Kidney (tissue), 13 donors: ENCODE measurements at regions not wholly inside any gene's neighbourhood (a gene's known extent, or its start where the extent isn't known, plus 50 kb on each side); places are given as distances from the start of the nearest gene placed in this dataset.
"Not testable (repeated sequence)": the region's sequence is repeated elsewhere in the genome, so short reads cannot be mapped to it uniquely, and the experiment has no call there.

Experiments used
- DNase-seq, 5 donors: peaks; one replicate each; pipeline ENCODE4 v3.0.0-alpha.2; 2013 to 2020
- FAIRE-seq: peaks from 2 replicates; lab custom pipeline; 2012; peaks lifted over from hg19 to GRCh38; lab: Jason Lieb, UNC
- H3K27ac ChIP-seq, 2 donors: one replicate each; pipeline ENCODE4 v1.7.0; 2013; ENCODE audit warnings: low read depth in 2 of 2, low read length in 2 of 2, inconsistent platforms in 1 of 2
- H3K27me3 ChIP-seq: one replicate; pipeline ENCODE4 v1.7.1; 2013; ENCODE audit warnings: low read length, inconsistent platforms; ENCODE audit not compliant: control insufficient read depth, insufficient read depth
- H3K36me3 ChIP-seq, 3 donors: one replicate each; pipeline versions ENCODE4 v1.7.0 to v1.7.1; 2013; ENCODE audit warnings: low read length in 3 of 3, control low read depth in 1 of 3, inconsistent platforms in 1 of 3; ENCODE audit not compliant: insufficient read depth in 3 of 3, control insufficient read depth in 2 of 3
- H3K4me1 ChIP-seq, 3 donors: one replicate each; pipeline versions ENCODE4 v1.7.0 to v1.7.1; 2013; ENCODE audit warnings: low read length in 3 of 3, inconsistent platforms in 1 of 3, low read depth in 1 of 3; ENCODE audit not compliant: control insufficient read depth in 2 of 3, insufficient read depth in 2 of 3
- H3K4me3 ChIP-seq, 3 donors: one replicate each; pipeline versions ENCODE4 v1.7.0 to v1.8.1; 2013; ENCODE audit warnings: low read length in 3 of 3, control low read depth in 1 of 3, inconsistent platforms in 1 of 3
- H3K9ac ChIP-seq, 3 donors: one replicate each; pipeline versions ENCODE4 v1.7.0 to v1.7.1; 2013; ENCODE audit warnings: low read length in 3 of 3, control low read depth in 1 of 3, inconsistent platforms in 1 of 3
- H3K9me3 ChIP-seq, 3 donors: one replicate each; pipeline versions ENCODE4 v1.7.0 to v1.7.1; 2013; ENCODE audit warnings: low read length in 3 of 3, control low read depth in 1 of 3, inconsistent platforms in 1 of 3; ENCODE audit not compliant: control insufficient read depth in 2 of 3, insufficient read depth in 1 of 3
- CTCF ChIP-seq: IDR thresholded peaks from 3 replicates; pipeline ENCODE4 v1.5.1; 2012; ENCODE audit warnings: mild to moderate bottlenecking, moderate library complexity, borderline replicate concordance; ENCODE audit not compliant: insufficient read depth; ENCODE audit errors: extremely low read depth
- intact Hi-C: fragments of 100-400 bp; cut with DNase I; formaldehyde crosslinking; loops from one replicate; pipeline ENCODE4 v1.11.1; 2022
- donor health status: control.
- donor health status: control.
- donor health status: control.
- donor health status: control.
- donor health status: control.
- donor health status: DM: yes; HTN: yes; CAD: no.
- donor health status: Normal renal cell carcinoma (clear cell type).

GRCh38 chr7:114140561-114140960 is 221.8 kb upstream of the PPP1R3A start:
- DNase-seq (no peak), FAIRE-seq (no peak)
- H3K27ac ChIP-seq: no peak overlapping the region
- no peak overlapping the region for H3K9ac ChIP-seq
- no peaks in the 10 kb centered on the region for H3K27me3 ChIP-seq
- H3K36me3 ChIP-seq: no peaks in the 10 kb centered on the region
- intact Hi-C loops: no loop called here
- no peaks in the 10 kb centered on the region for H3K4me1 ChIP-seq
- H3K4me3 ChIP-seq: no peak overlapping the region
- H3K9me3 ChIP-seq: no peaks in the 10 kb centered on the region
- no peak for TF ChIP-seq CTCF

- H3K9me3 ChIP-seq, H3K4me3 ChIP-seq, intact Hi-C loops, H3K4me1 ChIP-seq, DNase-seq, H3K36me3 ChIP-seq, H3K9ac ChIP-seq, H3K27me3 ChIP-seq, FAIRE-seq, H3K27ac ChIP-seq: not testable (repeated sequence)
Measured at GRCh38 chr7:114139690-114140089, 220.9 kb upstream of the PPP1R3A start.

- Histone ChIP-seq H3K4me3 (no peak overlapping the region), H3K27ac (no peak overlapping the region), H3K36me3 (no peaks in the 10 kb centered on the region), H3K9me3 (no peaks in the 10 kb centered on the region), H3K27me3 (no peaks in the 10 kb centered on the region), H3K9ac (no peak overlapping the region), H3K4me1 (no peaks in the 10 kb centered on the region)
- intact Hi-C loops: no loop called here
- TF ChIP-seq CTCF: no peak
- no peak for DNase-seq
- FAIRE-seq: no peak
Measured at GRCh38 chr7:114138587-114138986, 219.8 kb upstream of the PPP1R3A start.

- no peak for DNase-seq
- no peak overlapping the region for H3K4me3 ChIP-seq
- no peaks in the 10 kb centered on the region for H3K4me1 ChIP-seq
- intact Hi-C loops: no loop called here
- H3K9me3 ChIP-seq: no peaks in the 10 kb centered on the region
- H3K36me3 ChIP-seq: no peaks in the 10 kb centered on the region
- no peak overlapping the region for H3K9ac ChIP-seq
- no peaks in the 10 kb centered on the region for H3K27me3 ChIP-seq
- FAIRE-seq: no peak
- TF ChIP-seq CTCF: no peak
- H3K27ac ChIP-seq: no peak overlapping the region
Measured at GRCh38 chr7:114133717-114134116, 214.9 kb upstream of the PPP1R3A start.
